GM12878 (cell line): ENCODE measurements at regions not wholly inside any gene's neighbourhood (a gene's known extent, or its start where the extent isn't known, plus 50 kb on each side); places are given as distances from the start of the nearest gene placed in this dataset.

Source experiments
- ATAC-seq: fragments of 200-7000 bp; cut with Tn5 transposase; 3 replicates; pipeline ENCODE4 v1.9.1; 2020; ENCODE audit warnings: mild to moderate bottlenecking, moderate library complexity
- BruUV-seq: library from RNA; stranded (reverse); fragments of 400-500 nt; replicated peaks from 2 replicates; lab custom pipeline; 2021; lab: Mats Ljungman, UMichigan
- CTCF ChIA-PET: fragments of 300-600 bp; sonication (Branson Sonifier 250); formaldehyde crosslinking; extraction: SDS; loops from one replicate; lab custom pipeline; 2021; ENCODE audit warnings: inconsistent platforms; lab: Yijun Ruan, JAX
- POLR2A ChIA-PET: fragments of 350-600 bp; formaldehyde crosslinking; extraction: SDS; loops from one replicate; lab custom pipeline; 2021; ENCODE audit warnings: inconsistent platforms; lab: Charles Lee
- RAD21 ChIA-PET: fragments of 300-600 bp; sonication (Branson Sonifier 250); formaldehyde crosslinking; loops from one replicate; lab custom pipeline; 2023; ENCODE audit warnings: antibody characterized with exemption; ENCODE audit not compliant: unreplicated experiment; lab: Charles Lee
- SMC1A ChIA-PET: fragments of 300-600 bp; sonication (Branson Sonifier 250); formaldehyde crosslinking; loops from one replicate; lab custom pipeline; 2023; ENCODE audit not compliant: unreplicated experiment, uncharacterized antibody; lab: Charles Lee
- DNase-seq: peaks from one replicate; pipeline ENCODE4 v3.0.0-alpha.2; 2011; ENCODE audit warnings: low read depth, low spot score
- FAIRE-seq: peaks from 3 replicates; lab custom pipeline; 2011; peaks lifted over from hg19 to GRCh38; lab: Jason Lieb, UNC
- H2AFZ ChIP-seq: 2 replicates; pipeline ENCODE4 v1.6.0; 2011; ENCODE audit warnings: low read depth, low read length, control low read depth; ENCODE audit not compliant: control insufficient read depth
- H3K27ac ChIP-seq: 2 replicates; pipeline ENCODE4 v1.5.1; 2011; ENCODE audit warnings: control low read depth; ENCODE audit not compliant: control insufficient read depth, insufficient read depth
- H3K27me3 ChIP-seq, 2 experiments: replicated peaks in 1 of 2; 2 replicates each; pipeline versions ENCODE4 v1.6.0 to v1.6.1; 2011; ENCODE audit warnings: low read length in 1 of 2; ENCODE audit not compliant: control insufficient read depth in 2 of 2, insufficient read depth in 2 of 2
- H3K36me3 ChIP-seq, 2 experiments: 2 replicates each; pipeline ENCODE4 v1.5.1; 2011; ENCODE audit warnings: low read length in 1 of 2; ENCODE audit not compliant: control insufficient read depth in 2 of 2, insufficient read depth in 2 of 2
- H3K4me1 ChIP-seq: 2 replicates; pipeline ENCODE4 v1.6.1; 2011; ENCODE audit warnings: mild to moderate bottlenecking, low read length, moderate library complexity, mixed read lengths; ENCODE audit not compliant: control insufficient read depth, insufficient read depth
- H3K4me2 ChIP-seq: 2 replicates; pipeline ENCODE4 v1.6.0; 2011; ENCODE audit warnings: control low read depth; ENCODE audit not compliant: control insufficient read depth, insufficient read depth
- H3K4me3 ChIP-seq: fragments of 200-600 bp; sonication (generic); 2 replicates; pipeline ENCODE4 v1.5.1; 2016
- H3K79me2 ChIP-seq: 2 replicates; pipeline ENCODE4 v1.6.0; 2011; ENCODE audit warnings: low read length; ENCODE audit not compliant: control insufficient read depth, insufficient read depth
- H3K9ac ChIP-seq: 2 replicates; pipeline ENCODE4 v1.8.0; 2011; ENCODE audit warnings: low read length, control low read depth, mixed read lengths; ENCODE audit not compliant: control insufficient read depth, insufficient read depth
- H3K9me3 ChIP-seq: replicated peaks from 3 replicates; pipeline ENCODE4 v1.5.1; 2011; ENCODE audit warnings: mild to moderate bottlenecking, low read length; ENCODE audit not compliant: control insufficient read depth, insufficient read depth
- H4K20me1 ChIP-seq: 2 replicates; pipeline ENCODE4 v1.6.0; 2011; ENCODE audit not compliant: control insufficient read depth, insufficient read depth
- CBX3 ChIP-seq: fragments of 200-600 bp; sonication (generic); IDR thresholded peaks from 2 replicates; pipeline ENCODE4 v1.6.1; 2016; ENCODE audit warnings: low read depth, borderline replicate concordance
- CTCF ChIP-seq, 3 experiments: IDR thresholded peaks in 2 of 3; conservative IDR thresholded peaks in 1 of 3; 2 replicates each; pipeline ENCODE4 v1.5.1; 2011; ENCODE audit warnings: low read depth in 3 of 3, low read length in 3 of 3, mild to moderate bottlenecking in 3 of 3, control low read depth in 2 of 3, moderate library complexity in 2 of 3, inconsistent platforms in 1 of 3, mixed read lengths in 1 of 3; ENCODE audit not compliant: control insufficient read depth in 2 of 3, insufficient read depth in 1 of 3; ENCODE audit errors: extremely low read depth in 1 of 3
- MYC ChIP-seq: IDR thresholded peaks from 2 replicates; pipeline ENCODE4 v1.6.1; 2011; ENCODE audit warnings: mild to moderate bottlenecking, low read length, moderate library complexity, inconsistent platforms; ENCODE audit not compliant: insufficient read depth, insufficient replicate concordance, insufficient read length, severe bottlenecking
- RELB ChIP-seq: fragments of 450-650 bp; IDR thresholded peaks from 2 replicates; pipeline ENCODE4 v1.6.1; 2017; ENCODE audit warnings: low read depth, mild to moderate bottlenecking, moderate library complexity
- SIX5 ChIP-seq: IDR thresholded peaks from 2 replicates; pipeline ENCODE4 v1.6.1; 2011; ENCODE audit warnings: mild to moderate bottlenecking, low read depth, low read length, moderate library complexity; ENCODE audit not compliant: severe bottlenecking
- SKIL ChIP-seq: fragments of 450-650 bp; IDR thresholded peaks from 2 replicates; pipeline ENCODE4 v1.6.1; 2017; ENCODE audit warnings: mild to moderate bottlenecking, low read depth, inconsistent platforms; ENCODE audit not compliant: poor library complexity, severe bottlenecking
- SPI1 ChIP-seq: IDR thresholded peaks from 2 replicates; pipeline ENCODE4 v1.6.1; 2011; ENCODE audit warnings: low read depth, mild to moderate bottlenecking, low read length, moderate library complexity, borderline replicate concordance; ENCODE audit not compliant: insufficient read depth
- in situ Hi-C: fragments of 300-500 bp; cut with MboI; formaldehyde crosslinking; loops from 9 replicates; pipeline ENCODE4 v1.14.3; 2018; ENCODE audit warnings: mixed read lengths
- intact Hi-C: fragments of 100-400 bp; cut with micrococcal nuclease; formaldehyde crosslinking; loops from one replicate; pipeline ENCODE4 v1.14.2; 2022; ENCODE audit not compliant: unreplicated experiment

GRCh38 chr1:181150842-181151241 lies 62.3 kb downstream of the IER5 start:
- SMC1A ChIA-PET: interaction anchor here (1.0 to 36.3 kb wide), 9 partner anchors 10 to 269 kb away, joined by 3 to 1399 read pairs (median 22); partner anchors contain the start of genes IER5 and STX6
- no TSS peak for BruUV-seq
- H3K36me3 ChIP-seq: no peaks in the 10 kb centered on the region
- ATAC-seq (no peak), DNase-seq (no peak), FAIRE-seq (no peak)
- RAD21 ChIA-PET: interaction anchor here (0.7 to 5.6 kb wide), 6 partner anchors 8 to 269 kb away, joined by 3 to 72 read pairs (median 4); no protein-coding TSS in a partner anchor
- no peaks in the 10 kb centered on the region for H3K27me3 ChIP-seq
- peaks cover 48% of the 10 kb centered on the region for H3K4me1 ChIP-seq
- H4K20me1 ChIP-seq: no peaks in the 10 kb centered on the region
- CTCF ChIA-PET: interaction anchor here (0.7 to 36.6 kb wide), 9 partner anchors 9 to 293 kb away, joined by 3 to 1067 read pairs (median 10); partner anchors contain the start of gene IER5
- H2AFZ ChIP-seq: no peak overlapping the region
- H3K9ac ChIP-seq: no peak overlapping the region
- H3K79me2 ChIP-seq: no peaks in the 10 kb centered on the region
- no peak overlapping the region for H3K4me3 ChIP-seq
- in situ Hi-C loops (loop anchor here (5.0 to 25.0 kb wide), 2 partner anchors 514 to 639 kb away; partner anchors contain the start of gene XPR1), intact Hi-C loops (no loop called here)
- POLR2A ChIA-PET: interaction anchor here (0.9 to 6.3 kb wide), 8 partner anchors 10 to 65 kb away, joined by 3 to 33 read pairs (median 3); partner anchors contain the start of gene IER5
- no peak for TF ChIP-seq CBX3
- no peak for TF ChIP-seq RELB
- TF ChIP-seq SPI1: no peak
- TF ChIP-seq SIX5: no peak
- TF ChIP-seq MYC: no peak
- TF ChIP-seq SKIL: no peak
- no peak for TF ChIP-seq CTCF (IDR thresholded peaks at IDR 0.05 in 2 of 3, conservative IDR thresholded peaks at IDR 0.05 in 1 of 3; ENCODE audit: control insufficient read depth in 2 of 3, extremely low read depth in 1 of 3, insufficient read depth in 1 of 3, low read depth in 3 of 3, low read length in 3 of 3)
- H3K9me3 ChIP-seq: no peaks in the 10 kb centered on the region; the same call in 1 of the 3 replicates
- no peak overlapping the region for H3K4me2 ChIP-seq
- H3K27ac ChIP-seq: no peak overlapping the region
